ENCODE measurements at regions not wholly inside any gene's neighbourhood (a gene's known extent, or its start where the extent isn't known, plus 50 kb on each side); places are given as distances from the start of the nearest gene placed in this dataset.

- intact Hi-C loops (cut with micrococcal nuclease) = no loop called here
- no peak overlapping the region for H3K4me3 Mint-ChIP-seq
Measured at GRCh38 chr6:169156793-169157147, 96.9 kb downstream of the THBS2 start.

GRCh38 chr6:169156108-169156792 lies 97.4 kb downstream of the THBS2 start:
- no peak overlapping the region for H3K27ac Mint-ChIP-seq
- intact Hi-C loops (cut with micrococcal nuclease) = no loop called here
- no peak for DNase-seq
- no peaks in the 10 kb centered on the region for H3K27me3 Mint-ChIP-seq
- H3K4me1 Mint-ChIP-seq = no peaks in the 10 kb centered on the region
- no peaks in the 10 kb centered on the region for H3K9me3 Mint-ChIP-seq
- no peak overlapping the region for H3K4me3 Mint-ChIP-seq
- H3K36me3 Mint-ChIP-seq (ENCODE audit: low read depth) = no peaks in the 10 kb centered on the region

More at GRCh38 chr6:169156793-169157147, 96.9 kb downstream of the THBS2 start:
- Mint-ChIP-seq H3K36me3 (ENCODE audit: low read depth) (no peaks in the 10 kb centered on the region), H3K4me1 (no peaks in the 10 kb centered on the region), H3K9me3 (no peaks in the 10 kb centered on the region), H3K27ac (no peak overlapping the region), H3K27me3 (no peaks in the 10 kb centered on the region)
- no peak for DNase-seq

GRCh38 chr6:169155481-169155880 lies 98.2 kb downstream of the THBS2 start:
- no peaks in the 10 kb centered on the region for H3K9me3 Mint-ChIP-seq
- H3K27me3 Mint-ChIP-seq = no peaks in the 10 kb centered on the region
- DNase-seq = no peak
- H3K4me1 Mint-ChIP-seq = no peaks in the 10 kb centered on the region
- no peak overlapping the region for H3K27ac Mint-ChIP-seq
- H3K36me3 Mint-ChIP-seq (ENCODE audit: low read depth) = no peaks in the 10 kb centered on the region
- intact Hi-C loops (cut with micrococcal nuclease) = no loop called here
- H3K4me3 Mint-ChIP-seq = no peak overlapping the region

- no peaks in the 10 kb centered on the region for H3K9me3 Mint-ChIP-seq
- intact Hi-C loops (cut with micrococcal nuclease) = no loop called here
- H3K36me3 Mint-ChIP-seq (ENCODE audit: low read depth) = no peaks in the 10 kb centered on the region
- no peak for DNase-seq
- H3K27ac Mint-ChIP-seq = no peak overlapping the region
- H3K27me3 Mint-ChIP-seq = no peaks in the 10 kb centered on the region
- no peak overlapping the region for H3K4me3 Mint-ChIP-seq
- no peaks in the 10 kb centered on the region for H3K4me1 Mint-ChIP-seq
Measured at GRCh38 chr6:169153401-169153800, 100.2 kb downstream of the THBS2 start.

GRCh38 chr6:169146521-169146920 lies 107.1 kb downstream of the THBS2 start:
- H3K9me3 Mint-ChIP-seq = no peaks in the 10 kb centered on the region
- no peak overlapping the region for H3K27ac Mint-ChIP-seq
- no peaks in the 10 kb centered on the region for H3K36me3 Mint-ChIP-seq (ENCODE audit: low read depth)
- H3K27me3 Mint-ChIP-seq = no peaks in the 10 kb centered on the region
- no peak overlapping the region for H3K4me3 Mint-ChIP-seq
- H3K4me1 Mint-ChIP-seq = no peaks in the 10 kb centered on the region
- no peak for DNase-seq
- intact Hi-C loops (cut with micrococcal nuclease) = no loop called here

GRCh38 chr6:169145991-169146501 lies 107.6 kb downstream of the THBS2 start:
- Mint-ChIP-seq H3K27ac (no peak overlapping the region), H3K4me3 (no peak overlapping the region), H3K27me3 (no peaks in the 10 kb centered on the region), H3K4me1 (no peaks in the 10 kb centered on the region), H3K36me3 (ENCODE audit: low read depth) (no peaks in the 10 kb centered on the region), H3K9me3 (no peaks in the 10 kb centered on the region)
- no peak for DNase-seq
- intact Hi-C loops (cut with micrococcal nuclease) = no loop called here

GRCh38 chr6:169145496-169145895 lies 108.2 kb downstream of the THBS2 start:
- Mint-ChIP-seq H3K27me3 (no peaks in the 10 kb centered on the region), H3K27ac (no peak overlapping the region), H3K36me3 (ENCODE audit: low read depth) (no peaks in the 10 kb centered on the region), H3K4me1 (no peaks in the 10 kb centered on the region), H3K4me3 (no peak overlapping the region), H3K9me3 (no peaks in the 10 kb centered on the region)
- DNase-seq = no peak
- intact Hi-C loops (cut with micrococcal nuclease) = no loop called here

- no peak overlapping the region for H3K4me3 Mint-ChIP-seq
- intact Hi-C loops (cut with micrococcal nuclease) = no loop called here
- H3K27me3 Mint-ChIP-seq = no peaks in the 10 kb centered on the region
- no peaks in the 10 kb centered on the region for H3K4me1 Mint-ChIP-seq
- no peaks in the 10 kb centered on the region for H3K36me3 Mint-ChIP-seq (ENCODE audit: low read depth)
- no peak overlapping the region for H3K27ac Mint-ChIP-seq
- no peaks in the 10 kb centered on the region for H3K9me3 Mint-ChIP-seq
- DNase-seq = no peak
Measured at GRCh38 chr6:169144356-169144755, 109.3 kb downstream of the THBS2 start.

- no peaks in the 10 kb centered on the region for H3K4me1 Mint-ChIP-seq
- no peak overlapping the region for H3K27ac Mint-ChIP-seq
- H3K27me3 Mint-ChIP-seq = no peaks in the 10 kb centered on the region
- no peak overlapping the region for H3K4me3 Mint-ChIP-seq
- no peaks in the 10 kb centered on the region for H3K9me3 Mint-ChIP-seq
- no peaks in the 10 kb centered on the region for H3K36me3 Mint-ChIP-seq (ENCODE audit: low read depth)
- intact Hi-C loops (cut with micrococcal nuclease) = no loop called here
- no peak for DNase-seq
Measured at GRCh38 chr6:169142538-169142844, 111.2 kb downstream of the THBS2 start.

GRCh38 chr6:169141671-169142537 lies 111.7 kb downstream of the THBS2 start:
- Mint-ChIP-seq H3K4me3 (no peak overlapping the region), H3K9me3 (no peaks in the 10 kb centered on the region), H3K27me3 (no peaks in the 10 kb centered on the region), H3K4me1 (no peaks in the 10 kb centered on the region), H3K27ac (no peak overlapping the region), H3K36me3 (ENCODE audit: low read depth) (no peaks in the 10 kb centered on the region)
- intact Hi-C loops (cut with micrococcal nuclease) = no loop called here
- DNase-seq = no peak

GRCh38 chr6:169140986-169141495 lies 112.6 kb downstream of the THBS2 start:
- no peaks in the 10 kb centered on the region for H3K36me3 Mint-ChIP-seq (ENCODE audit: low read depth)
- H3K9me3 Mint-ChIP-seq = no peaks in the 10 kb centered on the region
- DNase-seq = no peak
- intact Hi-C loops (cut with micrococcal nuclease) = no loop called here
- no peak overlapping the region for H3K27ac Mint-ChIP-seq
- no peaks in the 10 kb centered on the region for H3K4me1 Mint-ChIP-seq
- H3K27me3 Mint-ChIP-seq = no peaks in the 10 kb centered on the region
- no peak overlapping the region for H3K4me3 Mint-ChIP-seq

GRCh38 chr6:169139179-169139971 lies 114.3 kb downstream of the THBS2 start:
- Mint-ChIP-seq H3K27me3 (no peaks in the 10 kb centered on the region), H3K36me3 (ENCODE audit: low read depth) (no peaks in the 10 kb centered on the region), H3K9me3 (no peaks in the 10 kb centered on the region), H3K4me1 (no peaks in the 10 kb centered on the region), H3K4me3 (no peak overlapping the region), H3K27ac (no peak overlapping the region)
- intact Hi-C loops (cut with micrococcal nuclease) = no loop called here
- DNase-seq = peak; percentile 27

- no peaks in the 10 kb centered on the region for H3K4me1 Mint-ChIP-seq
- peak; percentile 37 for DNase-seq
- intact Hi-C loops (cut with micrococcal nuclease) = no loop called here
- H3K4me3 Mint-ChIP-seq = no peak overlapping the region
- H3K27ac Mint-ChIP-seq = no peak overlapping the region
- no peaks in the 10 kb centered on the region for H3K27me3 Mint-ChIP-seq
- no peaks in the 10 kb centered on the region for H3K9me3 Mint-ChIP-seq
- no peaks in the 10 kb centered on the region for H3K36me3 Mint-ChIP-seq (ENCODE audit: low read depth)
Measured at GRCh38 chr6:169132352-169132940, 121.2 kb downstream of the THBS2 start.
